IMR-90 (cell line): ENCODE measurements at regions not wholly inside any gene's neighbourhood (a gene's known extent, or its start where the extent isn't known, plus 50 kb on each side); places are given as distances from the start of the nearest gene placed in this dataset.
A peak's percentile ranks its signal among the peaks of the same experiment; 100 is the strongest.

ENCODE experiments used
- ATAC-seq: fragments of 200-7000 bp; cut with Tn5 transposase; 2 replicates; pipeline ENCODE4 v1.9.1; 2020; ENCODE audit warnings: low read depth, mild to moderate bottlenecking, moderate library complexity
- BruUV-seq: library from RNA; stranded (reverse); fragments of 400-500 nt; replicated peaks from 2 replicates; lab custom pipeline; 2021; lab: Mats Ljungman, UMichigan
- CTCF ChIA-PET: fragments of 300-600 bp; formaldehyde crosslinking; extraction: SDS; loops from one replicate; lab custom pipeline; 2021; ENCODE audit warnings: antibody characterized with exemption; lab: Yijun Ruan, JAX
- POLR2A ChIA-PET: fragments of 300-600 bp; sonication (Branson Sonifier 250); formaldehyde crosslinking; loops from one replicate; lab custom pipeline; 2022; ENCODE audit warnings: antibody characterized with exemption; ENCODE audit not compliant: unreplicated experiment; lab: Charles Lee
- DNase-seq: peaks from one replicate; pipeline ENCODE4 v3.0.0; 2013
- H2AFZ ChIP-seq: replicated peaks from 2 replicates; pipeline ENCODE3; 2013; ENCODE audit warnings: low read length, mild to moderate bottlenecking; ENCODE audit not compliant: poor library complexity
- H2AK5ac ChIP-seq: 2 replicates; pipeline ENCODE4 v1.6.1; 2013; ENCODE audit warnings: low read depth, low read length, inconsistent platforms
- H2AK9ac ChIP-seq: replicated peaks from 2 replicates; pipeline ENCODE3; 2013; ENCODE audit warnings: mild to moderate bottlenecking, low read depth, low read length, moderate library complexity; ENCODE audit not compliant: poor library complexity
- H2BK120ac ChIP-seq: 2 replicates; pipeline ENCODE4 v1.6.1; 2013; ENCODE audit warnings: low read depth, low read length, inconsistent platforms
- H2BK15ac ChIP-seq: 3 replicates; pipeline ENCODE4 v1.6.1; 2013; ENCODE audit warnings: low read depth, low read length, inconsistent platforms
- H2BK20ac ChIP-seq: 2 replicates; pipeline ENCODE4 v1.6.1; 2013; ENCODE audit warnings: low read depth, mild to moderate bottlenecking, inconsistent platforms, low read length, moderate library complexity
- H2BK5ac ChIP-seq: 2 replicates; pipeline ENCODE4 v1.6.1; 2013; ENCODE audit warnings: mild to moderate bottlenecking, low read depth, low read length, inconsistent platforms; ENCODE audit not compliant: poor library complexity, severe bottlenecking
- H3K14ac ChIP-seq: replicated peaks from 2 replicates; pipeline ENCODE4 v1.6.1; 2013; ENCODE audit warnings: low read depth, low read length, inconsistent platforms
- H3K18ac ChIP-seq: 2 replicates; pipeline ENCODE4 v1.6.1; 2013; ENCODE audit warnings: low read depth, low read length, control low read depth
- H3K23ac ChIP-seq: 2 replicates; pipeline ENCODE4 v1.6.1; 2013; ENCODE audit warnings: low read depth, low read length, inconsistent platforms
- H3K27ac ChIP-seq: 2 replicates; pipeline ENCODE4 v1.5.1; 2013; ENCODE audit warnings: mild to moderate bottlenecking, control low read depth, low read length; ENCODE audit not compliant: insufficient read depth
- H3K27me3 ChIP-seq: 2 replicates; pipeline ENCODE4 v1.6.1; 2013; ENCODE audit warnings: low read length; ENCODE audit not compliant: control insufficient read depth, insufficient read depth
- H3K36me3 ChIP-seq: 2 replicates; pipeline ENCODE4 v1.6.1; 2013; ENCODE audit warnings: low read length, mixed read lengths; ENCODE audit not compliant: control insufficient read depth, insufficient read depth
- H3K4ac ChIP-seq: 2 replicates; pipeline ENCODE4 v1.6.1; 2013; ENCODE audit warnings: low read depth, low read length, inconsistent platforms
- H3K4me1 ChIP-seq: 2 replicates; pipeline ENCODE4 v1.6.1; 2013; ENCODE audit warnings: low read length, mixed read lengths; ENCODE audit not compliant: control insufficient read depth, insufficient read depth
- H3K4me2 ChIP-seq: 2 replicates; pipeline ENCODE4 v1.6.1; 2013; ENCODE audit warnings: low read depth, mild to moderate bottlenecking, control low read depth, low read length, moderate library complexity
- H3K4me3 ChIP-seq: 2 replicates; pipeline ENCODE4 v1.5.1; 2013; ENCODE audit warnings: low read depth, mild to moderate bottlenecking, control low read depth, low read length, moderate library complexity; ENCODE audit not compliant: insufficient read depth
- H3K56ac ChIP-seq: 2 replicates; pipeline ENCODE4 v1.6.1; 2013; ENCODE audit warnings: low read length, inconsistent platforms; ENCODE audit not compliant: insufficient read depth; ENCODE audit errors: extremely low read depth
- H3K79me1 ChIP-seq, 2 experiments: 2 replicates each; pipeline ENCODE4 v1.6.1; 2013; ENCODE audit warnings: low read length in 2 of 2, inconsistent platforms in 1 of 2, low read depth in 1 of 2
- H3K9ac ChIP-seq: 2 replicates; pipeline ENCODE4 v1.6.1; 2013; ENCODE audit warnings: low read depth, low read length, control low read depth
- H3K9me1 ChIP-seq: 2 replicates; pipeline ENCODE4 v1.6.1; 2013; ENCODE audit warnings: low read length, inconsistent platforms; ENCODE audit not compliant: insufficient read depth
- H3K9me3 ChIP-seq: 2 replicates; pipeline ENCODE4 v1.6.1; 2013; ENCODE audit warnings: low read length; ENCODE audit not compliant: control insufficient read depth, insufficient read depth
- H4K20me1 ChIP-seq: 2 replicates; pipeline ENCODE4 v1.6.1; 2013; ENCODE audit warnings: low read length, inconsistent platforms; ENCODE audit not compliant: insufficient read depth
- H4K5ac ChIP-seq: 2 replicates; pipeline ENCODE4 v1.6.1; 2013; ENCODE audit warnings: mild to moderate bottlenecking, low read depth, low read length, control low read depth
- H4K8ac ChIP-seq, 2 experiments: 2 replicates each; pipeline ENCODE4 v1.6.1; 2013; ENCODE audit warnings: low read depth in 2 of 2, low read length in 2 of 2, control low read depth in 1 of 2, inconsistent platforms in 1 of 2
- H4K91ac ChIP-seq: 2 replicates; pipeline ENCODE4 v1.6.1; 2013; ENCODE audit warnings: low read depth, low read length, inconsistent platforms; ENCODE audit not compliant: insufficient read depth
- CHD1 ChIP-seq: IDR thresholded peaks from 2 replicates; pipeline ENCODE4 v1.6.1; 2012; ENCODE audit warnings: low read depth, low read length, improper control_type of control experiment
- MAFK ChIP-seq: IDR thresholded peaks from 2 replicates; pipeline ENCODE4 v1.6.1; 2012; ENCODE audit warnings: low read depth, low read length, improper control_type of control experiment
- WGBS, 2 experiments: methylation state at CpG; one replicate each; pipeline versions ENCODE4 v1.1.5 to v1.1.7; 2013; ENCODE audit warnings: missing lambda C conversion rate in 2 of 2; ENCODE audit not compliant: insufficient read length in 1 of 2; ENCODE audit errors: extremely low coverage in 2 of 2; 5-methylcytosine and 5-hydroxymethylcytosine counted together
- dilution Hi-C: fragments of 300-500 bp; cut with HindIII; formaldehyde crosslinking; loops from one replicate; pipeline ENCODE4 v1.14.3; 2018; ENCODE audit warnings: low sequenced_read_pairs; ENCODE audit not compliant: unreplicated experiment
- in situ Hi-C: fragments of 300-500 bp; cut with MboI; formaldehyde crosslinking; loops from 3 replicates; pipeline ENCODE4 v1.14.3; 2019; ENCODE audit warnings: low sequenced_read_pairs, inconsistent platforms, mixed read lengths
- intact Hi-C: fragments of 100-400 bp; cut with micrococcal nuclease; formaldehyde crosslinking; loops from 2 replicates; pipeline ENCODE4 v1.10.0; 2022

GRCh38 chr2:41873102-41874031 lies 174.5 kb upstream of the PKDCC start:
- Histone ChIP-seq H2BK15ac (no peak overlapping the region), H3K23ac (no peak overlapping the region), H3K14ac (0 out of 2 replicates have a peak overlapping the region, but pooled peaks have one; percentile 22), H4K5ac (peak overlapping the region; percentile 57; the same call in 1 of the 2 replicates), H2BK5ac (no peak overlapping the region), H3K27me3 (0 out of 2 replicates have a peak, but pooled peaks cover 3% of the 10 kb centered on the region), H4K20me1 (no peaks in the 10 kb centered on the region), H2BK20ac (no peak overlapping the region), H3K4me1 (peaks cover 14% of the 10 kb centered on the region), H3K27ac (no peak overlapping the region; the same call in 1 of the 2 replicates), H4K91ac (no peak overlapping the region), H4K8ac (no peak overlapping the region), H2AK9ac (no peak overlapping the region), H2AK5ac (no peak overlapping the region), H3K4me2 (no peak overlapping the region), H3K56ac (no peak overlapping the region), H3K79me1 (no peaks in the 10 kb centered on the region), H3K4me3 (no peak overlapping the region), H3K9ac (no peak overlapping the region), H3K18ac (peak overlapping the region; percentile 40; the same call in 1 of the 2 replicates), H2BK120ac (no peak overlapping the region), H3K9me1 (peaks cover 4% of the 10 kb centered on the region), H2AFZ (no peak overlapping the region), H3K36me3 (no peaks in the 10 kb centered on the region), H3K4ac (no peak overlapping the region), H3K9me3 (no peaks in the 10 kb centered on the region)
- in situ Hi-C loops, result loop anchor here (5.0 to 25.0 kb wide), 2 partner anchors 214 to 789 kb away; no protein-coding TSS in a partner anchor
- POLR2A ChIA-PET, result no interaction called here
- DNase-seq (no peak), ATAC-seq (no peak)
- CTCF ChIA-PET, result interaction anchor here (0.8 to 7.0 kb wide), 3 partner anchors 20 to 212 kb away, joined by 4 to 119 read pairs (median 41); no protein-coding TSS in a partner anchor
- intact Hi-C loops, result loop anchor here (2.0 to 5.0 kb wide), 2 partner anchors 59 to 94 kb away; no protein-coding TSS in a partner anchor
- TF ChIP-seq CHD1, result no peak
- TF ChIP-seq MAFK, result peak; percentile 54
- dilution Hi-C loops, result no loop called here
- no TSS peak for BruUV-seq
- no CpG with 5 or more reads among the region's 4 CpGs for WGBS, 2 experiments
